H1 (cell line): ENCODE measurements at regions not wholly inside any gene's neighbourhood (a gene's known extent, or its start where the extent isn't known, plus 50 kb on each side); places are given as distances from the start of the nearest gene placed in this dataset.

Source experiments
- CTCF ChIA-PET: fragments of 300-600 bp; sonication (Branson Sonifier 250); formaldehyde crosslinking; loops from one replicate; lab custom pipeline; 2021; ENCODE audit not compliant: partially characterized antibody; lab: Charles Lee
- POLR2A ChIA-PET: fragments of 300-600 bp; sonication (Branson Sonifier 250); formaldehyde crosslinking; loops from one replicate; lab custom pipeline; 2021; ENCODE audit warnings: inconsistent platforms; ENCODE audit not compliant: partially characterized antibody; lab: Charles Lee
- DNase-seq, 2 experiments: peaks; one replicate each; pipeline versions ENCODE4 v3.0.0 to v3.0.0-alpha.2; 2010 to 2022; ENCODE audit warnings: low spot score in 2 of 2, low read depth in 1 of 2, mixed read lengths in 1 of 2
- FAIRE-seq: peaks from 2 replicates; lab custom pipeline; 2011; peaks lifted over from hg19 to GRCh38; lab: Jason Lieb, UNC
- H2AFZ ChIP-seq: 2 replicates; pipeline ENCODE4 v1.8.1; 2012; ENCODE audit warnings: low read length, inconsistent platforms
- H2AK5ac ChIP-seq: 2 replicates; pipeline ENCODE4 v1.6.1; 2013; ENCODE audit warnings: low read depth, low read length
- H2BK120ac ChIP-seq: replicated peaks from 2 replicates; pipeline ENCODE3; 2013; ENCODE audit warnings: low read depth, low read length, inconsistent platforms
- H2BK12ac ChIP-seq: 2 replicates; pipeline ENCODE4 v1.6.1; 2013; ENCODE audit warnings: low read depth, low read length
- H2BK15ac ChIP-seq: 2 replicates; pipeline ENCODE4 v1.6.1; 2013; ENCODE audit warnings: low read length
- H2BK20ac ChIP-seq: 2 replicates; pipeline ENCODE4 v1.6.1; 2013; ENCODE audit warnings: low read length
- H2BK5ac ChIP-seq: 2 replicates; pipeline ENCODE4 v1.6.1; 2013; ENCODE audit warnings: low read depth, low read length
- H3K14ac ChIP-seq: 2 replicates; pipeline ENCODE4 v1.6.1; 2013; ENCODE audit warnings: inconsistent platforms; ENCODE audit not compliant: insufficient read length
- H3K18ac ChIP-seq: 2 replicates; pipeline ENCODE4 v1.6.1; 2013; ENCODE audit warnings: low read length; ENCODE audit errors: extremely low read depth
- H3K23ac ChIP-seq: 2 replicates; pipeline ENCODE4 v1.6.1; 2013; ENCODE audit warnings: inconsistent platforms; ENCODE audit not compliant: insufficient read length
- H3K23me2 ChIP-seq: 2 replicates; pipeline ENCODE4 v1.6.1; 2013; ENCODE audit warnings: low read depth, low read length
- H3K27ac ChIP-seq: 2 replicates; pipeline ENCODE4 v1.6.1; 2011; ENCODE audit warnings: low read depth, low read length, inconsistent platforms
- H3K27me3 ChIP-seq, 4 experiments: replicated peaks in 1 of 4; 1 replicate in 1 of 4; 2 replicates in 3 of 4; pipeline versions ENCODE4 v1.6.1 to v1.8.1; 2011 to 2013; ENCODE audit warnings: low read length in 3 of 4, mild to moderate bottlenecking in 3 of 4, inconsistent platforms in 2 of 4, mixed read lengths in 2 of 4, moderate library complexity in 1 of 4; ENCODE audit not compliant: control insufficient read depth in 3 of 4, insufficient read depth in 3 of 4; ENCODE audit errors: extremely low read depth in 1 of 4
- H3K36me3 ChIP-seq, 4 experiments: 2 replicates each; pipeline versions ENCODE4 v1.6.1 to v1.8.1; 2011 to 2013; ENCODE audit warnings: mild to moderate bottlenecking in 4 of 4, low read length in 3 of 4, moderate library complexity in 2 of 4, control low read depth in 1 of 4, inconsistent platforms in 1 of 4; ENCODE audit not compliant: insufficient read depth in 4 of 4, control insufficient read depth in 2 of 4
- H3K4ac ChIP-seq: replicated peaks from 2 replicates; pipeline ENCODE3; 2013; ENCODE audit warnings: low read length, low read depth, mixed read lengths, inconsistent platforms; ENCODE audit not compliant: insufficient read length
- H3K4me1 ChIP-seq, 4 experiments: replicated peaks in 1 of 4; 1 replicate in 1 of 4; 2 replicates in 3 of 4; pipeline versions ENCODE4 v1.6.1 to v1.8.1; 2011 to 2013; ENCODE audit warnings: low read length in 3 of 4, inconsistent platforms in 2 of 4, mixed read lengths in 1 of 4; ENCODE audit not compliant: insufficient read depth in 4 of 4, control insufficient read depth in 3 of 4
- H3K4me2 ChIP-seq, 2 experiments: 2 replicates each; pipeline versions ENCODE4 v1.6.1 to v1.8.1; 2011 to 2013; ENCODE audit warnings: low read depth in 2 of 2, low read length in 2 of 2, control low read depth in 1 of 2, inconsistent platforms in 1 of 2, mild to moderate bottlenecking in 1 of 2; ENCODE audit not compliant: insufficient read depth in 1 of 2
- H3K4me3 ChIP-seq, 4 experiments: fragments of 200-600, 300-600 bp in 1 of 4; sonication (generic), shearing (Covaris generic), sonication (Bioruptor Twin) in 1 of 4; 2 replicates each; pipeline versions ENCODE4 v1.5.1 to v1.8.1; 2011 to 2016; ENCODE audit warnings: low read length in 4 of 4, low read depth in 3 of 4, control low read depth in 2 of 4, inconsistent platforms in 2 of 4, mild to moderate bottlenecking in 2 of 4, mixed read lengths in 1 of 4, moderate library complexity in 1 of 4; ENCODE audit not compliant: insufficient read depth in 2 of 4; ENCODE audit errors: extremely low read depth in 1 of 4
- H3K56ac ChIP-seq: replicated peaks from 2 replicates; pipeline ENCODE3; 2013; ENCODE audit warnings: low read depth, mild to moderate bottlenecking, mixed read lengths, low read length, inconsistent platforms; ENCODE audit not compliant: insufficient read length
- H3K79me1 ChIP-seq: 2 replicates; pipeline ENCODE4 v1.6.1; 2013; ENCODE audit warnings: low read depth, low read length, control low read depth
- H3K79me2 ChIP-seq, 2 experiments: 2 replicates each; pipeline versions ENCODE4 v1.6.1 to v1.8.1; 2012 to 2013; ENCODE audit warnings: low read length in 2 of 2, mild to moderate bottlenecking in 2 of 2, inconsistent platforms in 1 of 2; ENCODE audit not compliant: insufficient read depth in 2 of 2, control insufficient read depth in 1 of 2
- H3K9ac ChIP-seq, 4 experiments: replicated peaks in 1 of 4; 1 replicate in 1 of 4; 2 replicates in 3 of 4; pipeline versions ENCODE4 v1.6.1 to v1.8.1; 2011 to 2013; ENCODE audit warnings: low read depth in 3 of 4, low read length in 3 of 4, control low read depth in 2 of 4, mild to moderate bottlenecking in 2 of 4, moderate library complexity in 2 of 4, inconsistent platforms in 1 of 4; ENCODE audit errors: extremely low read depth in 1 of 4
- H3K9me3 ChIP-seq, 2 experiments: 2 replicates each; pipeline versions ENCODE4 v1.6.1 to v1.8.1; 2012 to 2013; ENCODE audit warnings: mild to moderate bottlenecking in 2 of 2, moderate library complexity in 2 of 2, control low read depth in 1 of 2, inconsistent platforms in 1 of 2, low read depth in 1 of 2, low read length in 1 of 2, mixed read lengths in 1 of 2; ENCODE audit not compliant: insufficient read depth in 2 of 2
- H4K20me1 ChIP-seq, 2 experiments: replicated peaks in 1 of 2; 2 replicates each; pipeline versions ENCODE3 to v1.8.1; 2011 to 2013; ENCODE audit warnings: inconsistent platforms in 2 of 2, low read length in 2 of 2, mild to moderate bottlenecking in 1 of 2; ENCODE audit not compliant: insufficient read depth in 2 of 2, control insufficient read depth in 1 of 2
- H4K5ac ChIP-seq: 2 replicates; pipeline ENCODE4 v1.6.1; 2013; ENCODE audit warnings: low read length, low read depth, mixed read lengths, inconsistent platforms; ENCODE audit not compliant: insufficient read length
- H4K8ac ChIP-seq: 2 replicates; pipeline ENCODE4 v1.8.0; 2013; ENCODE audit warnings: mild to moderate bottlenecking, moderate library complexity, low read length, inconsistent platforms; ENCODE audit not compliant: insufficient read depth; ENCODE audit errors: extremely low read depth
- H4K91ac ChIP-seq: replicated peaks from 2 replicates; pipeline ENCODE3; 2013; ENCODE audit warnings: low read length, mixed read lengths, inconsistent platforms; ENCODE audit not compliant: insufficient read length
- ASH2L ChIP-seq: fragments of 200-600, 300-600 bp; sonication (generic); IDR thresholded peaks from one replicate; pipeline ENCODE4 v1.7.1; 2017; ENCODE audit warnings: low read length
- CBX8 ChIP-seq: fragments of 300-800, 300-1000 bp; sonication (generic); IDR thresholded peaks from 2 replicates; pipeline ENCODE4 v1.7.1; 2016; ENCODE audit warnings: low read depth, low read length, borderline replicate concordance
- TCF12 ChIP-seq: IDR thresholded peaks from 2 replicates; pipeline ENCODE4 v1.6.1; 2011; ENCODE audit warnings: low read depth, mild to moderate bottlenecking, low read length
- YY1 ChIP-seq: IDR thresholded peaks from 2 replicates; pipeline ENCODE4 v1.6.1; 2011; ENCODE audit warnings: low read depth, mild to moderate bottlenecking, low read length
- WGBS, 2 experiments: shearing (Covaris generic) in 1 of 2; methylation state at CpG; one replicate each; pipeline versions ENCODE4 v1.1.6 to v1.1.7; 2013 to 2015; ENCODE audit warnings: low lambda C conversion rate in 2 of 2, mixed read lengths in 2 of 2, inconsistent platforms in 1 of 2, low coverage in 1 of 2, missing lambda C conversion rate in 1 of 2; ENCODE audit not compliant: insufficient replicate concordance in 2 of 2, insufficient coverage in 1 of 2, insufficient read length in 1 of 2; ENCODE audit errors: extremely low coverage in 1 of 2, missing lambda C conversion rate in 1 of 2; 5-methylcytosine and 5-hydroxymethylcytosine counted together

DNA sequence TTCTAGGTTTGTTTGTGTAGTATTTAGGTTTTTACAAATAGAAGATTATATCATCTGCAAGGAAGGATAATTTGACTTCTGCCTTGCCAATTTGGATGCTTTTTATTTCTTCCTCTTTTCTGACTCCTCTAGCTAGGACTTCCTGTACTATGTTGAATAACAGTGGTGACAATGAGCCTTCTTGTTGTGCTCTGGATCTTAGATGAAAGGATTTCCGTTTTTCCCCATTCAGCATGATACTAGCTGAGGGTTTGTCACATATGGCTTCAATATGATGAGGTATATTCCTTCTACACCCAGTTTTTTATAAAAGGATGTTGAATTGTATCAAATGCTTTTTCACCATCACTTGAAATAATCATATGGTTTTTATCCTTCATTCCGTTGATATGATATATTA is 101.4 kb downstream of the FBXO4 start:
- Histone ChIP-seq H3K9me3 (no peaks in the 10 kb centered on the region), H2BK5ac (no peak overlapping the region), H2AK5ac (no peak overlapping the region), H4K5ac (no peak overlapping the region), H3K4me2 (no peak overlapping the region), H3K4me3 (no peak overlapping the region), H3K14ac (no peak overlapping the region), H2BK120ac (no peak overlapping the region), H3K4me1 (no peaks in the 10 kb centered on the region), H4K91ac (no peak overlapping the region), H3K23me2 (no peaks in the 10 kb centered on the region), H3K27ac (no peak overlapping the region), H2AFZ (no peak overlapping the region), H3K4ac (no peak overlapping the region), H3K56ac (no peak overlapping the region), H3K9ac (no peak overlapping the region), H3K18ac (no peak overlapping the region), H3K79me2 (no peaks in the 10 kb centered on the region), H2BK15ac (no peak overlapping the region), H4K20me1 (no peaks in the 10 kb centered on the region), H3K36me3 (no peaks in the 10 kb centered on the region), H3K79me1 (no peaks in the 10 kb centered on the region), H3K27me3 (no peaks in the 10 kb centered on the region), H4K8ac (no peak overlapping the region), H2BK12ac (no peak overlapping the region), H3K23ac (no peak overlapping the region), H2BK20ac (no peak overlapping the region)
- TF ChIP-seq ASH2L: no peak
- TF ChIP-seq CBX8: no peak
- TF ChIP-seq TCF12: no peak
- TF ChIP-seq YY1: no peak
- CTCF ChIA-PET: interaction anchor here (1.5 to 1.6 kb wide), 2 partner anchors 11 to 31 kb away, joined by 3 to 4 read pairs; no protein-coding TSS in a partner anchor
- POLR2A ChIA-PET: no interaction called here
- DNase-seq (no peak), FAIRE-seq (no peak)
- 94% methylated on average over 2 of the region's 2 CpGs; no CpG with 5 or more reads in 1 of the 2 experiments for WGBS, 2 experiments
